SIG-M5 treated with dmso at 0.1 percent for 504 hours (cell line): ENCODE measurements at regions not wholly inside any gene's neighbourhood (a gene's known extent, or its start where the extent isn't known, plus 50 kb on each side); places are given as distances from the start of the nearest gene placed in this dataset.

Experiments
- DNase-seq: peaks from one replicate; lab custom pipeline; 2025; ENCODE audit not compliant: unreplicated experiment; lab: John Stamatoyannopoulos, UW

GRCh38 chr3:24830230-24831152 is 335.8 kb upstream of the THRB start:
- DNase-seq: no peak

- DNase-seq: no peak
Observed at GRCh38 chr3:24831221-24831620, 336.6 kb upstream of the THRB start.

GRCh38 chr3:24832891-24833290 is 338.2 kb upstream of the THRB start:
- no peak for DNase-seq

DNA sequence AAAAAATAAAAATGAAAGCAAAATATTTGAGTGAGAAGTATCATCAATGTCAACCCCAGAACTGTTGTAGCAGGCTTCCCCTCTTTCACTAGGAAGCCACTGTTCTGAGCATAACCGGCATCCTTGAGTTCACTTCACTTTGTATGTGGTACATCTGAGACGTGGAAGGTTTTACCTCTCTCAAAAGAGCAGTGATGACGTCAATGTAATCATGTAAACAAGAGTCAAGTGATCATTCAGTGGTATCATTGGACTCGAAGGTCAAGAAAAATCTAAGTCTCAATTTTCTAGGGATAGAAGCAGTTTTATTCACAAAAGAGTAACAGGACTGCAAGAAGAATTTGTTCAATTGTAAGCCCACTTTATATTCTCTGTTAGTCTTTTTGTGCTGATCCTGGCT is 339.8 kb upstream of the THRB start:
- DNase-seq: no peak

GRCh38 chr3:24835510-24835909 is 340.9 kb upstream of the THRB start:
- no peak for DNase-seq

- DNase-seq: no peak
Observed at GRCh38 chr3:24837601-24838000, 343.0 kb upstream of the THRB start.

- DNase-seq: no peak
Observed at GRCh38 chr3:24838533-24838932, 343.9 kb upstream of the THRB start.

DNA sequence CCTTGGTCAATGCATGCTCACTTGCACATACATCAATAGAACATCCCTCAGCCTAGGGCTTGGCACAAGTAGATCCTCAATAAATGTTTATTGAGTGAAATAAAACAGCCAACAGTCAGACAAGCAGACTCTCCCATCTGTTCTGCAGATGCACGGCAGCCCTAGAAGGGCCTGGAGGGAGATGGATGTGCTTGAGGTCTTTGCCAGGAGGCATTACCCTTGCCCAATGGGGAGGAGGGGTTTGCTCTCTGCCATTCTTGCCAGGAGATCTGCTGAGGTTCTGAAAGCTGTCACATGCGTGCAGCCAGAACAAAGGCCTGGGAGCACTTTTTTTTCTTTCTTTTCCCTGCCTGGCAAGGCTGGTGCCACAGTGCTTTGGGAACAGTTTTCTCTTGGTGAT is 349.3 kb upstream of the THRB start:
- no peak for DNase-seq

- DNase-seq: no peak
Observed at GRCh38 chr3:24845524-24846155, 351.0 kb upstream of the THRB start.

- DNase-seq: no peak
Observed at GRCh38 chr3:24846286-24846860, 351.7 kb upstream of the THRB start.

DNA sequence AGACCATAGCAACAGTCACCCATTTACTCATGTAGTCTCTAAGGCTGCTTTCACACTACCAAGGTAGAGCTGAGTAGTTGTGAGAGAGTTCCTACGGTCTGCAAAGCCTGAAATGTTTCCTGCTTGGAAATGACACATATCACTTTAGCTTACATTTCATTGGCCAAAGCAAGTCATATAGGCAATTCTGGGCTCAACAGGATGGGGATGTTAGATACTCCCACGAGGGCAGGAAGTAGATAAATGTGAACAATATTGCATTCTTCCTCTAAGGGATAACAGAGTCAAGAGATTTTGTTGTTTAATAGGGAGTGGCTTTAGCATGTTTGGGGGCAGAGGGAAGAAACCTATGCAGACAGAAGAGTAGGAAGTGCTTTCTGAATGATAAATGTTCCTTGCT is 355.6 kb upstream of the THRB start:
- no peak for DNase-seq

DNA sequence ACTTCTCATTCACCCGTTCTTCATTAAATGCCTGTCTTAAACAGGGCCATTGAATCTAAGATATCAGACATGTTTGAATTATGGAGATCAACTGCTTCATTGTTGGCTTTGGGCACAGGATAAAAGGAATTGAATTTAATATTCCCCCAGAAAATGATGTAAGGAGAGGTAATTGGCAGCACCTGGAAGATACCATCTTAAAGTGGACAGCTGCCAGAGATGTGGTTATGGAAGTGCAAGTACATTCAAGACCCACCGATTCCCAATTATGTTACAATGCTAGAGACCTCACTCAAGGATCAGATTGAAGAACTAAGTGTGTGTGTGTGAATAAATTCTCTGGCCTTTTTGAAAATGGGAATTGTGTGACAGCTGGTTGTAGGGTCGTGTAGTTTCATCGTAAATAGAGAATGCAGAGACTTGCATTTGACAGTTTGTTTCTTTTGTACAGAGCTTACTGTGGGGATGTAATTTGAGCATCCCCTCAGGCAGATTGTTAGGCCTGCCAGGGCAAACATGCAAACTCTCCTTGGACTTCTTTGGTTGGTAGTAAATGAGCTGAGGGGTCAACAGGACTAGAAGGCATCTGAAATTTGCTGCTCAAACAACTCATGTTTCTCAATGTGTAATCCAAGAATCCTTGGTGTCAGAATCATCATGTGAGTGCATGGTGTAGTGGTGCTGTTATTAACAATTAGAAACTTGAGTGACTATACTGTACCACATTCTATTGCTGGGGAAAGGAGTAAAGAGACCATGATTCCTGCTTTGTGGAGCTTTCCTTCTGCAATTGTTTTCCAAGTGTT is 359.2 kb upstream of the THRB start:
- no peak for DNase-seq

- no peak for DNase-seq
Observed at GRCh38 chr3:24854748-24855147, 360.1 kb upstream of the THRB start.

- DNase-seq: no peak
Observed at GRCh38 chr3:24857945-24858344, 363.3 kb upstream of the THRB start.

- DNase-seq: no peak
Observed at GRCh38 chr3:24863215-24863614, 368.6 kb upstream of the THRB start.

DNA sequence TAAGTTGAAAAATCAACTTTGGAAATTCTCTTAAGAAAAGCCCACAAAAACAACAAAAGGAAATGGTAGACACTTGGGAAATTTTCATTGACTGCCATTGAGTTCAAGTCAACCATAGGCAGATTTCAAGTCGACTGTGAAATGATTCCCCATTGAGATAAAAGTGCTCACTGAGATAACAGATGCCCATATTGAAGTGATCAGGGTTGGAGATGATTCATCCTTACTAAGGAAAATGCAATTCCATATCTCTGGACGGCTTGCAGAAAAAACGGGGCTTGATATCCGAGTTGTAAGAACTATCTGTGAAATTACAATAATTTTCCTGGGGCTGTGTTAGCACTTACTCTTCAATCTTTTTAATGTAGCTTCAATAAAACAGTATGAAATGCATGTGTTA is 373.1 kb upstream of the THRB start:
- DNase-seq: no peak

GRCh38 chr3:24881239-24881638 is 386.6 kb upstream of the THRB start:
- DNase-seq: no peak

GRCh38 chr3:24886501-24886900 is 391.9 kb upstream of the THRB start:
- no peak for DNase-seq

DNA sequence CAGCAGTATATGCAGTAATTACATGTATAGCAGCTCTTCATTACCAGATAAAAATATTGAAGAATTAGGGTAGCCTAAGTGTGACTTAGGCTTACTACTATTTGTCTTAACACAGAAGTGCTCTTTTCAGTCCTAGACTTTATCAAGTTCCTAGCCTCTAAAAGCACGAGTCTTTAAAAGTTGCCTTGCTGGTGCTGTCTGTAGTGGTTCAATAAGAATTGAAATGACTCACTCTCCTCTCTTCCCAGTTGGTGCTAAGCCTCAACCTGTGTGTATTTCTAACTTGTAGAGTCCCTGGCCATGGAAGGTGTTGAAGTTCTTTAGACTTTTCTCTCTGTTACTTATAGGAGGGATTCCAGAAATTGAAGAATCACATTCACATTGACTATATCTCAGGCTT is 395.4 kb upstream of the THRB start:
- DNase-seq: no peak

DNA sequence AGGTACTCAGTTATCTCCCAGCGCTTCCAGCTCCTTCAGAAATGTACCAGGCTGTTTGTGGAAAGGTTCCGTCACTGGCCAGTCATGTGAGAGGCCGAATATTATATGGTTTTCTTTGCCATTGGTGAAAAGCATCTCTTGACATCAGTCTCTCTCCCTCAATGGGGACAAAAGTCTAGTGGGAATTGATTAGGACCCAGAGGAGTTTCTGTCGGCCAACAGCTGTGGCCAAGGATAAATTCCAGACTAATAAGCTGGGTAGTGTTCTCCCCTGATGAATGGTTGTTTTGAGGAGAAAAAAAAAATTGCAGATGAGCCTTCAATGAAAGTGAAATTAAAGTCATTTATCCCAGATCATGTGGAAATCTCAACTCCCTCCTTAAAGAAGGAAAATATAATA is 404.7 kb upstream of the THRB start:
- no peak for DNase-seq

- DNase-seq: no peak
Observed at GRCh38 chr3:24899901-24900603, 405.4 kb upstream of the THRB start.
